Epithelial cell of prostate (primary cell): ENCODE measurements at regions not wholly inside any gene's neighbourhood (a gene's known extent, or its start where the extent isn't known, plus 50 kb on each side); places are given as distances from the start of the nearest gene placed in this dataset.

ENCODE experiments used
- DNase-seq: peaks from one replicate; pipeline ENCODE4 v3.0.0-alpha.2; 2011; ENCODE audit warnings: low read depth, low spot score
- H3K27ac ChIP-seq: fragments of 450-650 bp; 2 replicates; pipeline ENCODE4 v1.5.1; 2017; ENCODE audit warnings: mild to moderate bottlenecking

DNA sequence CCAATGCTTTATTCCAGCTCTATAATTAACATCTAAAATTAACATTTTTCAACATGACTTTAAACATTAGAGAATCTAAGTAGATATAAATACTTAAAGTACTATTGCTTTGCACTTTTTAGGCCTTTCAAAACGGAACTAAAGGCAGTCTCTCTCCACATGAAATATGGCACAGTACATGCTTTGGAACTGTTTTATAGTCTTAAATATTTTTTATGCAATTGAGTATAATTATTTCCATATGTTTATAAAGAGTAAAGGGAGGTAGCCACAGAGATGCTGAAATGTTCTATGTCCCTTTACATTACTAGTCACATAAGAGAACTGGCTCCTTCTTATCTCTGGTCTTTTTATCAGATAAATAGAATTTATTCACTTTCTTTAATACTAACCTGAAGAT lies 674.0 kb downstream of the PLCL1 start:
- no peak for DNase-seq
- no peak overlapping the region for H3K27ac ChIP-seq

- H3K27ac ChIP-seq: no peak overlapping the region
- no peak for DNase-seq
These were observed 671.6 kb downstream of the PLCL1 start for GRCh38 chr2:198476007-198476406.

- no peak overlapping the region for H3K27ac ChIP-seq
- no peak for DNase-seq
These were observed 666.9 kb downstream of the PLCL1 start for GRCh38 chr2:198471291-198471690.

DNA sequence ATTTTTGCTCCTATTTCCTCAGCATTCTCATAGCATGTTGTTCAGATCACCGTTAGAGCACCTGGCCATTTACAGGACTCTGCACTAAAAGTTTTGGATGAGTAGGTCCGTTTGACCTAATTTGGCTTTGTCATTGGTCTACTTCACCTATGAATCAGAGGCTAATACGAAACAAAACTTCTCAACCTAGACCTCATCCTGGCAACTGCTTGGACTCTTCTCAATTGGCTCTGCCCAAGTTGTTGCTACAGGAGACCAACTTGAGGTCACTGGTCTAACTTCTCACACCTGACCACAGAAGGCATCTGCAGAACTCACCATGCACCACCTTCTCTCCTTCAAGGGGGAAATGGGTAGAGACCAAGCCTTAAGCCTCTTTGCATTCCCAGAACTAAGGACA lies 663.7 kb downstream of the PLCL1 start:
- DNase-seq: no peak

GRCh38 chr2:198465970-198466369 lies 661.6 kb downstream of the PLCL1 start:
- H3K27ac ChIP-seq: no peak overlapping the region
- DNase-seq: no peak

More for the DNA sequence above, 663.7 kb downstream of the PLCL1 start:
- H3K27ac ChIP-seq: no peak overlapping the region

GRCh38 chr2:198456418-198456817 lies 652.0 kb downstream of the PLCL1 start:
- no peak for DNase-seq
- H3K27ac ChIP-seq: no peak overlapping the region

DNA sequence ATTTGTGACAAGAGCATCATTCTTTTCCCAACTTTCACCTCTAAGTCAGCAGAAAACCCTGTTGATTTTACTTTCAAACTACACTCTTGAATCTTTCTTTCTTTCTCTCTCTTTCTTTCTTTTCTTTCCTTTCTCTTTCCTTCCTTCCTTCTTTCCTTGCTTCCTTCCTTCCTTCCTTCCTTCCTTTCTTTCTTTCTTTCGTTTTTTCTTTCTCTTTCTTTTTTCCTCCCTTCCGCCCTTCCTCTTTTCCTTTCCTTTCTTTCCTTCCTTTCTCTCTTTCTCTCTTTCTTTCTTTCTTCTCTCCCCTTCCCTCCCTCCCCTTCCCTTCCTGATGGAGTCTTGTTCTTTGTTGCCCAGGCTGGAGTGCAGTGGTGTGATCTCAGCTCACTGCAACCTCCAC lies 649.5 kb downstream of the PLCL1 start:
- no peak overlapping the region for H3K27ac ChIP-seq
- no peak for DNase-seq

DNA sequence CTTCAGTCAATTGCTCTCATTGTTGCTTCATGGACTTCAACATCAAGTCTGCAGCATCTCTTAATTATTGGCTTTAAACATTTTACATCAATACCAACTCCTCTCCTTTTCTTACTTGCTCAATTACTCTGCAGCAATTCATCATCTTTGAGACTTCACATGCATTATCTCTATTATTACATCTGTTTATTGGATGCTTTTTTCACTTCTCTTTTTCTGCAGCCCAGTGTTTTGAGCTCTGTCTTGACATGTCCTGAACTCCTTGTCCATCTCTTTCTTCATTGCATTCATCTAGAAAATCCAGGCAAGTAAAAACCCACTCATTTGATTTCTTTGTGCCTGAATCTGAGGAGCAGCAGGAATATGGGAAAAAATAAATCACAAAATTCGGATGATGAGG lies 647.9 kb downstream of the PLCL1 start:
- no peak overlapping the region for H3K27ac ChIP-seq
- DNase-seq: no peak

DNA sequence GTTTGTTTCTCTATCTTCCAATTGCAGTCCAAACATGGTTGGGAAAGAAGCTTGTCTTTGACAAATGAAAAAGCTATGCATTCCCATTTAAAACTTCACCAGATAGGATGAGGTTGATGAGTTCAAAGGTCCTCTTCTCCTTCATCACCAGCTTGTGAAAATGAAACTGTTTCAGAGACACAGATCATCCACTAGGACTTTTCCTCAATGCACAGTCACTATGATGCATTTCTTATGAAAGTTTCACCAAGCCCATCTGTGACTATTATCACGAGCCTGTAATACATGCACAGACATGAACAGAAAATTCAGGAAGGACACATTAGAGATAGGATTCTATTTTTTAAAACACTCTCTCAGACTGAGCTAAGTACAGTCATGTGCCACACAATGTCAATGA lies 644.4 kb downstream of the PLCL1 start:
- DNase-seq: peak; percentile 90
- peak overlapping the region; percentile 85 for H3K27ac ChIP-seq

DNA sequence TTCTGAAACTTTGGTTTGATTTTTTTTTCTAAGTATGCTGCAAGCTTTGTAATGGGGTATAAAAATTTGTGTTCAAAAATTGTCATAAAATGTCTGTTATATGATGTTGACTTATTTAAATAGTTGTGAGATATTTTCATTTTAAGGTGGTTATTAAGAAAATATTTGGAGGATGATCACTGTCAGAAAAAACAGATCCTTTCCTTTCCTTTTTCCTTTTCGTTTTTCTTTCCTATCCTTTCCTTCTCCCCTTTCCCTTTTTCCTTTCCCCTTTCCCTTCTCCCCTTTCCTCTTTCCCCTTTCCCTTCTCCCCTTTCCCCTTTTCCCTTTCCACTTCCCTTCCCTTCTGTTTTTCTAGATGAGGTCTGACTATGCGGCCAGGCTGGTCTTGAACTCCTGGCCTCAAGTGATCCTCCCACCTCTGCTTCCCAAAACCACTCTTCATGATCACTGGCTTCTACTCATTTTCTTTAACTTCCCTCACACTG lies 640.5 kb downstream of the PLCL1 start:
- no peak for DNase-seq
- H3K27ac ChIP-seq: no peak overlapping the region

GRCh38 chr2:198441901-198442300 lies 637.5 kb downstream of the PLCL1 start:
- peak; percentile 5 for DNase-seq

DNA sequence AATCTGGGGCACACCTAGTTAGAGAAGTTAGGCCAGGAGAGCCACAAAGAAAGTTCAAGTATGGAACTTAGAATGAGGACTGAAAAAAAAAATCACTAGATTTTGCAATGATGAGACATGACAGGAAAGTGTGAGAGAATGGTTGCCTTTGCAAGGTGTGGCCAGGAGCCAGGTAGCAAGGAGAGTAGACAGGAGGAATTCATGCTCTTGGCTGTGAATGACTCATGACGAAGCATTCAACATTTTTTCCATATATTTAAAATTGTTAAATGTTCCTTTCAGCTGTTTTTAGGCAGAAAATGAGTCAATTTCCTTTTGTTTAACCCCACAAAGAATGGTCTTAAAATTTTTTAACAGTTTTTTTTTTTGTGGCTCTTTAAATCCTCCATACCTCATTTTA lies 636.9 kb downstream of the PLCL1 start:
- H3K27ac ChIP-seq: peak overlapping the region; percentile 88

More at GRCh38 chr2:198441901-198442300, 637.5 kb downstream of the PLCL1 start:
- H3K27ac ChIP-seq: peak overlapping the region; percentile 88

GRCh38 chr2:198440833-198441232 lies 636.4 kb downstream of the PLCL1 start:
- DNase-seq: peak; percentile 44
- H3K27ac ChIP-seq: peak overlapping the region; percentile 88

More for the DNA sequence above, 636.9 kb downstream of the PLCL1 start:
- peak; percentile 71 for DNase-seq

DNA sequence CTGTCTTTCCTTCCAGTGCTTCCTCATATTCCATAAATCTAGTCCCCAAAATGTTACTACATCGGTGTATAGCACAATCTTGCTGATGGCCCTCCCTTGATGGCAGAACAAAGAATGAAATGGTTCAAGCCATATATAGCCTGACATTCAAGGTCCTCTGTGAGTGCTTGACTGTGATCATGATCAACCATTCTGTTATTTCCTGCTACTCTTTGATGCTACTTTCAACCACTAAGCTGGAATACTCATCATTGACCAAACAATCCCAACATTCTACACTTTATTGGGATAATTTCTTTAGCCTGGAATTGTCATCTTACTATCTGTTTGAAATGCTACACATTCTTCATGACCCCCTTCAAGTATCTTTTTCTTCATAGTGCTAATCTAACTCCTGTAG lies 633.9 kb downstream of the PLCL1 start:
- DNase-seq: no peak
- peak overlapping the region; percentile 29 for H3K27ac ChIP-seq

DNA sequence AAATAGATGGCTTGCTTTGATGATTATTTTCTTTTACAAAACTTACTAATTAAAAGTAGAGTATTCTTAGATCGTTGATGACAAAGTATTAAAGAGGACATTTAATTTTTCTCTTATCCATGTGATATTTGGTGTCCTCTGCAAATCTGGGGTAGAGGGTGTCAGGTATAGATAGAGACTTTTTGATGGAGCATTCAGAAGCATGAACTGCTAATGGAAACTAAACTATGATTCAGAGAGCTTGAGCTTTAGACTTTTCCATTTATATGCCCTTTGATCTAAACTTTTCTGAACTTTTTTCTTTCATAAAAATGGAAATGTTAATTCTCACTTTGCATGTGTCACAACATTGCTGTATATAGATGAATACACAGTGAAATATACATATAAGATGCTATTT lies 619.7 kb downstream of the PLCL1 start:
- no peak overlapping the region for H3K27ac ChIP-seq
- no peak for DNase-seq

- DNase-seq: no peak
- H3K27ac ChIP-seq: no peak overlapping the region
These were observed 613.4 kb downstream of the PLCL1 start for GRCh38 chr2:198417836-198418235.

GRCh38 chr2:198414976-198415375 lies 610.6 kb downstream of the PLCL1 start:
- no peak overlapping the region for H3K27ac ChIP-seq
- DNase-seq: no peak

DNA sequence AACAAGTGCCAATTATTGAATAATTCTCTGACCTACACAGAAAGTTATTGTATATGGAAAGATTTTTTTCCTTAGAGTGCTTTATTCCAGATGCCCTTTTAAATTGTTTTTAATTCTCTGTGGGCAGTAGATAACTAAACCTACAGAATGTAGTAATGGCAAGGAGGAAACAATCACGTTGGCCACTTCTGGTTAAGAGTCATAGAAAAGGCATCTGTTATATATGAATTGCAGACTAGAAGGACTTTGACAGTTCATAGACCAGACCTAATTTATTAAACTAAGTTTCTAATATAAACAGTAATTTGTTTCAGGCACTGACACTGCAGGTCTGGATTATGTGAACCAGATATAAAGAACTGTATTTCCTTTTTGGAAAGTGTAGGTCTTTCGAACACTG lies 607.5 kb downstream of the PLCL1 start:
- no peak for DNase-seq

GRCh38 chr2:198408171-198408570 lies 603.8 kb downstream of the PLCL1 start:
- no peak overlapping the region for H3K27ac ChIP-seq

More for the DNA sequence above, 607.5 kb downstream of the PLCL1 start:
- H3K27ac ChIP-seq: no peak overlapping the region

DNA sequence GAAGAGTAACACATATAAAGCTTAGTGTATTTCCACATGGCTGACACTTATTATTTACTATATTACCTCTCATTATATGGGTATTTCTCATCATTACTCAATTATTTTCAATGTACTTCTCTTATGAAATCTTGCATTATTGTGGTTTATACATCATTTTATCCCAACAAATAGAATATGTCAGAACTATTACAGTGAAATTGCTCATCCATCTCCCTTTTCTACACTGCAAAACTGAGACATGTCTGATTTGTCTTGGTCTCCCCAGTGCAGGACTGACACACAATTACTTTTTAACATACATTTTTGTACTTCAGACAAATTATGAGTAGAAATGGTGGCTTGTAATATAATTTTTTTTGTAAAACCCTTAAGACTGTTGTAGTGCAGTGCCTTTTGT lies 600.9 kb downstream of the PLCL1 start:
- H3K27ac ChIP-seq: peak overlapping the region; percentile 32

More at GRCh38 chr2:198408171-198408570, 603.8 kb downstream of the PLCL1 start:
- DNase-seq: no peak

DNA sequence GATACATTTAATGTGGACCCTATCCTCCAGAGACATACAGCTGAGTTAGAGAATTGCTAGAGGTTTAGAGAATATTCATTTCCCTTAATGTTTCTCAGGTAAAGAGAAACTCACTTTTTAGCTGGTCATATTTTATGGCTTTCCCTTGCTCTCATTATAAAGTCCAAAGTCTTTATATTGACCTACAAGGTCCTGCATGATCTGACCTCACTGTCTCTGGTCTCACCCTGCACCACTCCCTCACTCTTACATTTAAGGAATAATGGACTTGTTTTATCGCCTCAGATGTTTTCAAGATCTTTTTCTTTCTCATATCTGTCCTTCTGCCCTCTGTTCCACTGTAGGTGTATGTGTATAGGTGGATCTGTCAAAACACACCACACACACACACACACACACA lies 597.3 kb downstream of the PLCL1 start:
- H3K27ac ChIP-seq: no peak overlapping the region
- DNase-seq: no peak

More for the DNA sequence above, 600.9 kb downstream of the PLCL1 start:
- no peak for DNase-seq

DNA sequence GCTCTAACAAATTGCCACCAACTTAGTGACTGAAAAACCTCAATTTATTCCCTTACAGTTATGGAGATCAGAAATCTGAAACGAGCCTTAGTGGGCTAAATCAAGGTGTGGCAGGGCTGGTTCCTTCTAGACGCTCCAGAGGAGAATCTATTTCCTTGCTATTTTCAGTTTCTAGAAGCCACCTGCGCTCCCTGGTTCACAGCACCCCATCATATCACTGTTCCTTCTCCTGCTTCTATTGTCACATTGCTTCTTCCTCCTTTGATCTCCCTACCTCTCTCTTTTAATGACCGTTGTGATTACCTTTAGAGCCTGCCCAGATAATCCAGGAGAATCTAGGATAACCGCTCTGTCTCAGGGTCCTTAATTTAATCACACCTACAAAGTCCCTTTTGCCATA lies 596.6 kb downstream of the PLCL1 start:
- H3K27ac ChIP-seq: no peak overlapping the region
- DNase-seq: no peak

- DNase-seq: no peak
- H3K27ac ChIP-seq: no peak overlapping the region
These were observed 589.8 kb downstream of the PLCL1 start for GRCh38 chr2:198394208-198394607.
